MM.1S (cell line): ENCODE measurements at regions not wholly inside any gene's neighbourhood (a gene's known extent, or its start where the extent isn't known, plus 50 kb on each side); places are given as distances from the start of the nearest gene placed in this dataset.

Experiments used
- DNase-seq: peaks from one replicate; pipeline ENCODE4 v3.0.0-alpha.2; 2015
- H2AFZ ChIP-seq: fragments of 300-600 bp; sonication (generic); 2 replicates; pipeline ENCODE4 v1.6.0; 2016; ENCODE audit warnings: antibody characterized with exemption, low read length
- H3F3A ChIP-seq: fragments of 300-600 bp; sonication (generic); 2 replicates; pipeline ENCODE4 v1.6.1; 2016; ENCODE audit warnings: mild to moderate bottlenecking, antibody characterized with exemption, low read length, moderate library complexity, mixed read lengths; ENCODE audit not compliant: insufficient read depth
- H3K27ac ChIP-seq: fragments of 300-600 bp; sonication (generic); 2 replicates; pipeline ENCODE4 v1.5.1; 2016; ENCODE audit warnings: mild to moderate bottlenecking, low read length
- H3K27me3 ChIP-seq: fragments of 300-600 bp; sonication (generic); replicated peaks from 2 replicates; pipeline ENCODE4 v1.6.0; 2016; ENCODE audit warnings: low read length; ENCODE audit not compliant: insufficient read depth
- H3K36me3 ChIP-seq: fragments of 300-600 bp; sonication (generic); replicated peaks from 2 replicates; pipeline ENCODE4 v1.6.1; 2016; ENCODE audit warnings: mild to moderate bottlenecking, low read length, mixed read lengths; ENCODE audit not compliant: insufficient read depth
- H3K4me1 ChIP-seq: fragments of 300-600 bp; sonication (generic); 2 replicates; pipeline ENCODE4 v1.6.1; 2016; ENCODE audit warnings: low read length, mixed read lengths
- H3K4me2 ChIP-seq: fragments of 300-600 bp; sonication (generic); 2 replicates; pipeline ENCODE4 v1.6.0; 2016; ENCODE audit warnings: low read depth, low read length
- H3K4me3 ChIP-seq: fragments of 300-600 bp; sonication (generic); 2 replicates; pipeline ENCODE4 v1.5.1; 2016; ENCODE audit warnings: low read length, mixed read lengths
- H3K79me2 ChIP-seq: fragments of 300-600 bp; sonication (generic); 2 replicates; pipeline ENCODE4 v1.6.1; 2016; ENCODE audit warnings: mixed run types, low read length, mixed read lengths
- H3K9ac ChIP-seq: fragments of 300-600 bp; sonication (generic); 2 replicates; pipeline ENCODE4 v1.6.1; 2016; ENCODE audit warnings: low read length, mixed read lengths
- H3K9me2 ChIP-seq: fragments of 300-600 bp; sonication (generic); replicated peaks from 2 replicates; pipeline ENCODE4 v1.6.1; 2016; ENCODE audit warnings: mild to moderate bottlenecking, low read length, mixed read lengths; ENCODE audit not compliant: insufficient read depth
- H3K9me3 ChIP-seq: fragments of 300-600 bp; sonication (generic); replicated peaks from 2 replicates; pipeline ENCODE4 v1.6.1; 2016; ENCODE audit warnings: mild to moderate bottlenecking, low read length, mixed read lengths; ENCODE audit not compliant: insufficient read depth
- H4K20me1 ChIP-seq: fragments of 300-600 bp; sonication (generic); 2 replicates; pipeline ENCODE4 v1.6.1; 2016; ENCODE audit warnings: mild to moderate bottlenecking, low read length, moderate library complexity, mixed read lengths; ENCODE audit not compliant: insufficient read depth
- EZH2 ChIP-seq: fragments of 300-600 bp; sonication (generic); optimal IDR thresholded peaks from 2 replicates; pipeline ENCODE3; 2017; ENCODE audit warnings: low read depth, mild to moderate bottlenecking, antibody characterized with exemption, low read length, mixed read lengths
- EZH2phosphoT487 ChIP-seq: fragments of 300-600 bp; sonication (generic); IDR thresholded peaks from 2 replicates; pipeline ENCODE4 v1.6.1; 2018; ENCODE audit warnings: antibody characterized with exemption, low read length
- TF ChIP-seq, protein P1 (sequence below): fragments of 300-600 bp; sonication (generic); IDR thresholded peaks from 2 replicates; pipeline ENCODE4 v1.5.1; 2016; ENCODE audit warnings: antibody characterized with exemption, low read length, mixed read lengths

DNA sequence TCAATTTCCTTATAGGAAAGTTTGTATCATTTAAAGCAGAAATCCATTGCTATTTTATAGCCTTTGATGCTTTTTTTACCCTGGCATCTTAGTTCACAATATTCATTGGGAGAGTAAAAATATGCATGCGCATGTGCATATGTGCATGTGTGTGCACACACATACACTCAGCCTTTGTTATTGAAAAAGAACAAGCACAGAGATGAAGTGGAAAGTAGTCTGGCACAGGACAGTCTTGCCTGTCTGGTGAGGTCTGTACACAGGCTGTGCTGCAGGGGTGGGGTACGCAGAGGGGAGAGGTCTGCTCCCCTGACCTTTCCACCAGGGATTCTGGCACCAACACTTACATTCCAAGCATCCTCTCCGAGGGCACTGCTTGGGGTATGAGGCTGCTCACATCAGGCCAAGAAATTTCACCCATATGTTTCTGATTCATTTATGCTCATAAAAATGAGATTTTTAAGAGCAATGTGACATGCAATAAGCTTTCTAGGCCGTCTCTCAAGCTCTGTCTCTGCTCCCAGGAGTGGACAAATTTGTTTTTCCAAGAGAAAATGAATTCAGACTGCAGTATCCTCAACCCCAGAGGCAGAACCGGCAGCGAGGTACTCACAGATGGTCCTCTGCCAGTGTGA lies 237.2 kb downstream of the INSIG2 start:
- no peaks in the 10 kb centered on the region for H3K9me3 ChIP-seq
- TF ChIP-seq EZH2phosphoT487 (no peak), EZH2 (no peak)
- TF ChIP-seq, protein P1, sequence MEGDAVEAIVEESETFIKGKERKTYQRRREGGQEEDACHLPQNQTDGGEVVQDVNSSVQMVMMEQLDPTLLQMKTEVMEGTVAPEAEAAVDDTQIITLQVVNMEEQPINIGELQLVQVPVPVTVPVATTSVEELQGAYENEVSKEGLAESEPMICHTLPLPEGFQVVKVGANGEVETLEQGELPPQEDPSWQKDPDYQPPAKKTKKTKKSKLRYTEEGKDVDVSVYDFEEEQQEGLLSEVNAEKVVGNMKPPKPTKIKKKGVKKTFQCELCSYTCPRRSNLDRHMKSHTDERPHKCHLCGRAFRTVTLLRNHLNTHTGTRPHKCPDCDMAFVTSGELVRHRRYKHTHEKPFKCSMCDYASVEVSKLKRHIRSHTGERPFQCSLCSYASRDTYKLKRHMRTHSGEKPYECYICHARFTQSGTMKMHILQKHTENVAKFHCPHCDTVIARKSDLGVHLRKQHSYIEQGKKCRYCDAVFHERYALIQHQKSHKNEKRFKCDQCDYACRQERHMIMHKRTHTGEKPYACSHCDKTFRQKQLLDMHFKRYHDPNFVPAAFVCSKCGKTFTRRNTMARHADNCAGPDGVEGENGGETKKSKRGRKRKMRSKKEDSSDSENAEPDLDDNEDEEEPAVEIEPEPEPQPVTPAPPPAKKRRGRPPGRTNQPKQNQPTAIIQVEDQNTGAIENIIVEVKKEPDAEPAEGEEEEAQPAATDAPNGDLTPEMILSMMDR, result no peak
- no peak for DNase-seq
- H3K9me2 ChIP-seq, result no peaks in the 10 kb centered on the region
- H2AFZ ChIP-seq, result no peak overlapping the region
- H3K27me3 ChIP-seq, result no peaks in the 10 kb centered on the region
- no peaks in the 10 kb centered on the region for H4K20me1 ChIP-seq
- no peaks in the 10 kb centered on the region for H3F3A ChIP-seq
- H3K4me1 ChIP-seq, result no peaks in the 10 kb centered on the region
- no peak overlapping the region for H3K9ac ChIP-seq
- H3K27ac ChIP-seq, result no peak overlapping the region
- H3K4me2 ChIP-seq, result no peak overlapping the region
- H3K4me3 ChIP-seq, result no peak overlapping the region
- H3K36me3 ChIP-seq, result no peaks in the 10 kb centered on the region
- no peaks in the 10 kb centered on the region for H3K79me2 ChIP-seq

DNA sequence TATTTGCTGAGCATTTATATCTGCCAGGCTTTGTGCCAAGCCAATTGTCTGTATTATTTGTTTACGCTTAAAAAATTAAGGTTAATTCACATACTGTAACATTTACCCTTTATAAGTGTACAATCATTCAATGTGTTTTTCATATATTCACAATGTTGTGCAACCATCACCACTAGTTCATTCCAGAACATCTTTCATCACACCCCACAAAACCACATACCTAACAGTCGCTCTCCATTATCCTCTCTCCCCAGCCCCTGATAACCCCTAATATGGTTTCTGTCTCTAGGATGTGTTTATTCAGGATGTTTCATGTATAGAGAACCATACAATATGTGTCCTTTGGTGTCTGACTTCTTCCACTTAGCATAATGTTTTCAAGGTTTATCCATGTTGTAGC lies 234.1 kb downstream of the INSIG2 start:
- Histone ChIP-seq H3K4me2 (no peak overlapping the region), H3K27ac (no peak overlapping the region), H3K9me2 (no peaks in the 10 kb centered on the region), H2AFZ (no peak overlapping the region), H3K4me1 (no peaks in the 10 kb centered on the region), H3K79me2 (no peaks in the 10 kb centered on the region), H3K4me3 (no peak overlapping the region), H4K20me1 (no peaks in the 10 kb centered on the region), H3F3A (no peaks in the 10 kb centered on the region), H3K9me3 (no peaks in the 10 kb centered on the region), H3K36me3 (no peaks in the 10 kb centered on the region), H3K9ac (no peak overlapping the region), H3K27me3 (no peaks in the 10 kb centered on the region)
- TF ChIP-seq EZH2phosphoT487, result no peak
- no peak for TF ChIP-seq EZH2
- TF ChIP-seq, protein P1, result no peak
- no peak for DNase-seq

DNA sequence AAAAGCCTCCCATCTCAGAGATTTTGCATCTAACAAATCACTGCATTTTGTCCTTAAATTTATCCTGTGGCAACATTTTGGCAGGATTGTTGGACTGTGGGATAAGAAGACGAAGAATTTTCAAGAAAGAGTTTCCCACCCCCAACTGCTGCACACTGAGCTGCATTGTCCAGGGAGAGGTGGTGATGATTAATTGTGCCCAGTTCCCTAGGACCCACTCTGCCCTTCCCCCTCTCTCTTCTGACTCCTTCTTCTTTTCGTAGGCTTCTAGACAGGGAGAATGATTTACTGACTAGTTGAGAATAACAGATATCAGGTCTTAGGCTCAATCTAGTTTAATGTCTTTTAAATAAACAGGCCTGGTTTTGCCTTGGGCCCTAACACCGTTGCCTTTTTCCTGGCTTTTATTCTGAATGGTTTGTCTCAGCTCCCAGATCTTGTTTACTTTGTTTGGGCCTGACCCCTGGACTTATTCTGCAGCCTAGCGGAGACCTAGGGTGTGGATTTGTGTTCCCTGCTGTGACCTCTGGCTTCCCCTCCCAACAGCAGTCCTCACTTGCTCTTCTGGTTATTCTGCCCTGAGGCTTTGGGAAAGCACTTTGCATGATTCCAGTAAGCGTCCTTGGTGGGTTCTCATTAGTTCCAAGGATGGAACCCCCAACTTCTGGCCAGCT lies 233.3 kb downstream of the INSIG2 start:
- H3K9me2 ChIP-seq, result no peaks in the 10 kb centered on the region
- no peak overlapping the region for H3K9ac ChIP-seq
- H3K4me3 ChIP-seq, result no peak overlapping the region

More for the DNA sequence above, 233.3 kb downstream of the INSIG2 start:
- Histone ChIP-seq H3K4me2 (no peak overlapping the region), H3K27ac (no peak overlapping the region), H3K79me2 (no peaks in the 10 kb centered on the region), H3K9me3 (no peaks in the 10 kb centered on the region), H4K20me1 (no peaks in the 10 kb centered on the region), H3K4me1 (no peaks in the 10 kb centered on the region), H3K27me3 (no peaks in the 10 kb centered on the region), H2AFZ (no peak overlapping the region), H3K36me3 (no peaks in the 10 kb centered on the region), H3F3A (no peaks in the 10 kb centered on the region)
- TF ChIP-seq, protein P1, result no peak
- TF ChIP-seq EZH2phosphoT487 (no peak), EZH2 (no peak)
- DNase-seq, result no peak
